HCT116 (cell line): ENCODE measurements at regions not wholly inside any gene's neighbourhood (a gene's known extent, or its start where the extent isn't known, plus 50 kb on each side); places are given as distances from the start of the nearest gene placed in this dataset.

Experiments used
- ATAC-seq: fragments of 200-7000 bp; cut with Tn5 transposase; 2 replicates; pipeline ENCODE4 v1.9.1; 2020; ENCODE audit warnings: mild to moderate bottlenecking, moderate library complexity
- BruUV-seq: library from RNA; stranded (reverse); fragments of 400-500 nt; replicated peaks from 2 replicates; lab custom pipeline; 2021; lab: Mats Ljungman, UMichigan
- CTCF ChIA-PET: fragments of 300-600 bp; sonication (Branson Sonifier 250); formaldehyde crosslinking; loops from one replicate; lab custom pipeline; 2021; ENCODE audit warnings: antibody characterized with exemption; lab: Charles Lee
- POLR2A ChIA-PET: fragments of 300-600, 350-600 bp; sonication (Branson Sonifier 250); formaldehyde crosslinking; loops from one replicate; lab custom pipeline; 2021; ENCODE audit warnings: antibody characterized with exemption; lab: Charles Lee
- RAD21 ChIA-PET, 2 experiments: fragments of 300-600 bp; sonication (Branson Sonifier 250); formaldehyde crosslinking; loops; one replicate each; lab custom pipeline; 2023; ENCODE audit warnings: low total read pairs in 2 of 2; ENCODE audit not compliant: uncharacterized antibody in 2 of 2, unreplicated experiment in 2 of 2, low non-redundant PET in 1 of 2; lab: Charles Lee
- DNase-seq: peaks from one replicate; pipeline ENCODE4 v3.0.0-alpha.2; 2010; ENCODE audit warnings: low read depth, low spot score
- H2AFZ ChIP-seq: fragments of 200-600 bp; shearing (Covaris generic), sonication (generic); 2 replicates; pipeline ENCODE4 v1.6.1; 2017; ENCODE audit warnings: low read depth, mixed run types, mixed read lengths, antibody characterized with exemption, low read length; ENCODE audit not compliant: poor library complexity, severe bottlenecking
- H3K27ac ChIP-seq: 2 replicates; pipeline ENCODE4 v1.5.1; 2012; ENCODE audit warnings: low read depth, low read length
- H3K27me3 ChIP-seq: fragments of 200-600 bp; sonication (generic); 2 replicates; pipeline ENCODE4 v1.6.1; 2016; ENCODE audit warnings: mixed run types, low read length, mixed read lengths; ENCODE audit not compliant: insufficient read depth
- H3K36me3 ChIP-seq, 2 experiments: fragments of 200-500 bp in 1 of 2; fragments of 200-600 bp in 1 of 2; sonication (Bioruptor generic) in 1 of 2; sonication (generic) in 1 of 2; 2 replicates each; pipeline versions ENCODE4 v1.5.1 to v1.6.1; 2014 to 2016; ENCODE audit warnings: low read length in 2 of 2, inconsistent platforms in 1 of 2, mixed read lengths in 1 of 2, mixed run types in 1 of 2; ENCODE audit not compliant: insufficient read depth in 2 of 2, control insufficient read depth in 1 of 2
- H3K4me1 ChIP-seq, 2 experiments: fragments of 200-600 bp in 1 of 2; sonication (generic) in 1 of 2; 2 replicates each; pipeline versions ENCODE4 v1.5.1 to v1.6.1; 2012 to 2017; ENCODE audit warnings: low read length in 2 of 2, inconsistent platforms in 1 of 2, mild to moderate bottlenecking in 1 of 2, mixed read lengths in 1 of 2, mixed run types in 1 of 2, moderate library complexity in 1 of 2; ENCODE audit not compliant: insufficient read depth in 2 of 2, control insufficient read depth in 1 of 2
- H3K4me2 ChIP-seq: fragments of 200-600 bp; sonication (generic); 2 replicates; pipeline ENCODE4 v1.6.1; 2017; ENCODE audit warnings: mixed run types, low read length, mixed read lengths
- H3K4me3 ChIP-seq, 2 experiments: fragments of 200-600 bp in 1 of 2; sonication (generic) in 1 of 2; replicated peaks in 1 of 2; 2 replicates each; pipeline ENCODE4 v1.5.1; 2011 to 2016; ENCODE audit warnings: low read length in 2 of 2, control low read depth in 1 of 2, low read depth in 1 of 2, mild to moderate bottlenecking in 1 of 2, mixed read lengths in 1 of 2, mixed run types in 1 of 2
- H3K79me2 ChIP-seq: fragments of 200-600 bp; sonication (generic); 2 replicates; pipeline ENCODE4 v1.6.1; 2017; ENCODE audit warnings: mild to moderate bottlenecking, mixed run types, low read length, moderate library complexity, mixed read lengths; ENCODE audit not compliant: insufficient read depth
- H3K9ac ChIP-seq: fragments of 200-600 bp; sonication (generic); 2 replicates; pipeline ENCODE4 v1.6.1; 2016; ENCODE audit warnings: low read length, mixed read lengths
- H3K9me2 ChIP-seq: fragments of 200-600 bp; sonication (generic), shearing (Covaris generic); 2 replicates; pipeline ENCODE4 v1.6.1; 2017; ENCODE audit warnings: mixed run types, mild to moderate bottlenecking, moderate library complexity; ENCODE audit not compliant: insufficient read depth
- H3K9me3 ChIP-seq, 2 experiments: fragments of 200-500 bp in 1 of 2; fragments of 200-600 bp in 1 of 2; sonication (Bioruptor generic) in 1 of 2; sonication (generic) in 1 of 2; 2 replicates each; pipeline ENCODE4 v1.6.1; 2014 to 2017; ENCODE audit warnings: low read length in 2 of 2, mixed read lengths in 2 of 2, inconsistent platforms in 1 of 2, low read depth in 1 of 2, mild to moderate bottlenecking in 1 of 2, mixed run types in 1 of 2, moderate library complexity in 1 of 2; ENCODE audit not compliant: control insufficient read depth in 1 of 2, insufficient read depth in 1 of 2
- H4K20me1 ChIP-seq: fragments of 200-600 bp; sonication (generic), shearing (Covaris generic); 2 replicates; pipeline ENCODE4 v1.6.1; 2017; ENCODE audit warnings: mixed run types, mild to moderate bottlenecking, moderate library complexity; ENCODE audit not compliant: insufficient read depth
- EZH2 ChIP-seq: fragments of 200-600 bp; sonication (generic); IDR thresholded peaks from 2 replicates; pipeline ENCODE4 v1.6.1; 2017; ENCODE audit warnings: antibody characterized with exemption, mixed run types
- EZH2phosphoT487 ChIP-seq: fragments of 200-600 bp; IDR thresholded peaks from 2 replicates; pipeline ENCODE4 v1.6.1; 2018; ENCODE audit warnings: antibody characterized with exemption, borderline replicate concordance
- JUND ChIP-seq: IDR thresholded peaks from 2 replicates; pipeline ENCODE4 v1.6.1; 2012
- POLR2AphosphoS5 ChIP-seq: IDR thresholded peaks from 2 replicates; pipeline ENCODE4 v1.6.1; 2011; ENCODE audit warnings: mild to moderate bottlenecking, low read depth, low read length, moderate library complexity
- RAD21 ChIP-seq: IDR thresholded peaks from 2 replicates; pipeline ENCODE4 v1.6.1; 2012; ENCODE audit warnings: low read depth, mild to moderate bottlenecking
- SP1 ChIP-seq: IDR thresholded peaks from 2 replicates; pipeline ENCODE4 v1.6.1; 2012; ENCODE audit warnings: low read depth
- SRF ChIP-seq: IDR thresholded peaks from 2 replicates; pipeline ENCODE4 v1.6.1; 2012; ENCODE audit warnings: low read depth
- ZFX ChIP-seq: fragments of 450-650 bp; IDR thresholded peaks from 2 replicates; pipeline ENCODE4 v1.6.1; 2017
- ZNF274 ChIP-seq: fragments of 200-500 bp; sonication (Bioruptor generic); IDR thresholded peaks from 2 replicates; pipeline ENCODE4 v1.6.1; 2014; ENCODE audit warnings: mild to moderate bottlenecking, low read depth, low read length, inconsistent platforms
- intact Hi-C: fragments of 100-400 bp; cut with micrococcal nuclease; formaldehyde crosslinking; loops from 2 replicates; pipeline ENCODE4 v1.10.0; 2022
- TF ChIP-seq, protein P1 (sequence below): IDR thresholded peaks from 2 replicates; pipeline ENCODE4 v1.6.1; 2011; ENCODE audit warnings: mild to moderate bottlenecking, low read length, moderate library complexity; ENCODE audit not compliant: insufficient replicate concordance; ENCODE audit errors: extremely low read depth
- TF ChIP-seq, protein P2 (sequence below), 3 experiments: fragments of 200-600 bp in 1 of 3; sonication (generic) in 1 of 3; IDR thresholded peaks in 2 of 3; conservative IDR thresholded peaks in 1 of 3; 2 replicates each; pipeline ENCODE4 v1.5.1; 2012 to 2017; ENCODE audit warnings: low read depth in 2 of 3, low read length in 2 of 3, antibody characterized with exemption in 1 of 3, borderline replicate concordance in 1 of 3, control low read depth in 1 of 3, mild to moderate bottlenecking in 1 of 3, mixed read lengths in 1 of 3, mixed run types in 1 of 3, moderate library complexity in 1 of 3; ENCODE audit not compliant: insufficient read depth in 1 of 3

DNA sequence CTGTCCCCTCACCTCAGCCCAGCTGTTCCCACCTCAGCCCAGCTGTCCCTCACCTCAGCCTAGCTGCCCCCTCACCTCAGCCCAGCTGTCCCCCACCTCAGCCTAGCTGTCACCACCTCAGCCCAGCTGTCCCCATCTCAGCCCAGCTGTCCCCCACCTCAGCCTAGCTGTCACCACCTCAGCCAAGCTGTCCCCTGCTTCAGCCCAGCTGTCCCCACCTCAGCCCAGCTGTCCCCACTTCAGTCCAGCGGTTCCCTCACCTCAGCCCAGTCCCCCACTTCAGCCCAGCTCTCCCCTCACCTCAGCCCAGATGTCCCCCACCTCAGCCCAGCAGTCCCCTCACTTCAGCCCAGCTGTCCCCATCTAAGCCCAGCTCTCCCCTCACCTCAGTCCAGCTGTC is 88.4 kb upstream of the CSF3R start:
- CTCF ChIA-PET = interaction anchor here (0.6 kb wide), 1 partner anchor 170 kb away, joined by 4 read pairs; no protein-coding TSS in a partner anchor
- POLR2A ChIA-PET = no interaction called here
- H3K27me3 ChIP-seq = peaks cover 14% of the 10 kb centered on the region; the same call in 1 of the 2 replicates

More for the DNA sequence above, 88.4 kb upstream of the CSF3R start:
- DNase-seq (no peak), ATAC-seq (no peak)
- TF ChIP-seq ZNF274 (no peak), EZH2phosphoT487 (no peak), ZFX (no peak), EZH2 (no peak), POLR2AphosphoS5 (no peak), SRF (no peak), SP1 (no peak), JUND (no peak), RAD21 (no peak)
- TF ChIP-seq, protein P1, sequence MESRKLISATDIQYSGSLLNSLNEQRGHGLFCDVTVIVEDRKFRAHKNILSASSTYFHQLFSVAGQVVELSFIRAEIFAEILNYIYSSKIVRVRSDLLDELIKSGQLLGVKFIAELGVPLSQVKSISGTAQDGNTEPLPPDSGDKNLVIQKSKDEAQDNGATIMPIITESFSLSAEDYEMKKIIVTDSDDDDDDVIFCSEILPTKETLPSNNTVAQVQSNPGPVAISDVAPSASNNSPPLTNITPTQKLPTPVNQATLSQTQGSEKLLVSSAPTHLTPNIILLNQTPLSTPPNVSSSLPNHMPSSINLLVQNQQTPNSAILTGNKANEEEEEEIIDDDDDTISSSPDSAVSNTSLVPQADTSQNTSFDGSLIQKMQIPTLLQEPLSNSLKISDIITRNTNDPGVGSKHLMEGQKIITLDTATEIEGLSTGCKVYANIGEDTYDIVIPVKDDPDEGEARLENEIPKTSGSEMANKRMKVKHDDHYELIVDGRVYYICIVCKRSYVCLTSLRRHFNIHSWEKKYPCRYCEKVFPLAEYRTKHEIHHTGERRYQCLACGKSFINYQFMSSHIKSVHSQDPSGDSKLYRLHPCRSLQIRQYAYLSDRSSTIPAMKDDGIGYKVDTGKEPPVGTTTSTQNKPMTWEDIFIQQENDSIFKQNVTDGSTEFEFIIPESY = no peak
- TF ChIP-seq, protein P2, sequence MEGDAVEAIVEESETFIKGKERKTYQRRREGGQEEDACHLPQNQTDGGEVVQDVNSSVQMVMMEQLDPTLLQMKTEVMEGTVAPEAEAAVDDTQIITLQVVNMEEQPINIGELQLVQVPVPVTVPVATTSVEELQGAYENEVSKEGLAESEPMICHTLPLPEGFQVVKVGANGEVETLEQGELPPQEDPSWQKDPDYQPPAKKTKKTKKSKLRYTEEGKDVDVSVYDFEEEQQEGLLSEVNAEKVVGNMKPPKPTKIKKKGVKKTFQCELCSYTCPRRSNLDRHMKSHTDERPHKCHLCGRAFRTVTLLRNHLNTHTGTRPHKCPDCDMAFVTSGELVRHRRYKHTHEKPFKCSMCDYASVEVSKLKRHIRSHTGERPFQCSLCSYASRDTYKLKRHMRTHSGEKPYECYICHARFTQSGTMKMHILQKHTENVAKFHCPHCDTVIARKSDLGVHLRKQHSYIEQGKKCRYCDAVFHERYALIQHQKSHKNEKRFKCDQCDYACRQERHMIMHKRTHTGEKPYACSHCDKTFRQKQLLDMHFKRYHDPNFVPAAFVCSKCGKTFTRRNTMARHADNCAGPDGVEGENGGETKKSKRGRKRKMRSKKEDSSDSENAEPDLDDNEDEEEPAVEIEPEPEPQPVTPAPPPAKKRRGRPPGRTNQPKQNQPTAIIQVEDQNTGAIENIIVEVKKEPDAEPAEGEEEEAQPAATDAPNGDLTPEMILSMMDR (IDR thresholded peaks at IDR 0.05 in 2 of 3, conservative IDR thresholded peaks at IDR 0.05 in 1 of 3; ENCODE audit: borderline replicate concordance in 1 of 3, insufficient read depth in 1 of 3, low read depth in 2 of 3, low read length in 2 of 3) = no peak
- Histone ChIP-seq H3K79me2 (no peaks in the 10 kb centered on the region), H3K4me1 (no peaks in the 10 kb centered on the region), H3K4me3 (no peak overlapping the region), H3K27ac (no peak overlapping the region), H2AFZ (no peak overlapping the region), H3K9ac (no peak overlapping the region), H3K36me3 (no peaks in the 10 kb centered on the region), H3K9me3 (no peaks in the 10 kb centered on the region), H3K4me2 (no peak overlapping the region), H4K20me1 (no peaks in the 10 kb centered on the region), H3K9me2 (no peaks in the 10 kb centered on the region)
- intact Hi-C loops = loop anchor here (10.0 kb wide), 2 partner anchors 604 to 1114 kb away; no protein-coding TSS in a partner anchor
- RAD21 ChIA-PET = no interaction called here
- BruUV-seq = no TSS peak
